Stimulated activated CD4-positive, alpha-beta T cell treated with anti-CD3 and anti-CD28 coated beads, Interleukin-4, amount 100 ng/mL, for 48 hours (primary cell): ENCODE measurements at regions not wholly inside any gene's neighbourhood (a gene's known extent, or its start where the extent isn't known, plus 50 kb on each side); places are given as distances from the start of the nearest gene placed in this dataset.

ENCODE experiments used
- DNase-seq, 2 donors: peaks; one replicate each; pipeline ENCODE4 v3.0.0-alpha.2; 2020; ENCODE audit warnings: low read depth in 2 of 2

DNA sequence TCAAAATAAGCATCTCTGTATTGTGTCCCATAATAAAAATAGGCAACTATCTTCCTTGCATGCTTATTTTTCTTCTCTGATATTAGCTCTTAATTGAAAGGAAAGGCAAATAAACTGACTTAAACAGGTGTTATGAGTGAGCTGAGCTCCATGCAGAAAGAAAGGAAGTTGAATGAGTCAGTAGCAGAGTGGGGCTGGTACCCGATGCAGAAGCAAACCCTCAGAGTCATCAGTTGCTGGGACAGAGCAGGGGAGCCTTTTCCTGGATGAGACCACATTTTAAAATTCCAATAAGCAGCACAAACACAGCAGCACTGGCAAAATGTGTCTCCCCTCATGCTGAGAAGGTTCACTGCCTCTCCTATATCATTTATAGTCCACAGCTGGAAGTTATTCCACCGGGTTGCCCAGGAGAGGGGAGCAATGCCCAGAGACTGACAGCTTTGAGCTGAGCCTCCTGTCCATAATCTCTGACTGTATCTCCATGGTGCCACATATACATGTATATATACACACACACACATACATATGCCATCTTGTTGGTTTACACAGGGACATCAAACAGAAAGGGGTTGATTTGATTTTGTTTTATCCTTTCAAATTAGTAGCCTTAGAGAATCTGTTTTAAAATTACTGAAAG lies 274.3 kb upstream of the PPARGC1A start:
- no peak for DNase-seq

DNA sequence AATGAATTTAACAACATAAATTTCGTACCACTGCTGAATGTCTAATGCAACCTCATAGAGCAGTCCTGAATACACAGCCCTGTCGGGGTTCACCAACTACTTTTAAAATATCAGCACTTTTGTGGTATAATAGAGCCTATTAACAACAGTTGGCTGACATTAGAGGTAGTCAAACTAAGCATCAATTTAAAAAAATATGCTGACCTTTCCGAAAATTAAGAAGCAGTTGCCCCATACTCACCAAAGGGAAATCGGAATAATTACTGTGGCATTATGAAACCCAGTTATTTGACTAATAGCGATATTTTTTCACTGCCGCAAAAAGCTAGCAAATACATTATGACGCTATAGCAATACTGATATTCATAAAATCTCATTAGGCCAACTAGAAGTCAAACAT lies 273.5 kb upstream of the PPARGC1A start:
- DNase-seq: no peak

DNA sequence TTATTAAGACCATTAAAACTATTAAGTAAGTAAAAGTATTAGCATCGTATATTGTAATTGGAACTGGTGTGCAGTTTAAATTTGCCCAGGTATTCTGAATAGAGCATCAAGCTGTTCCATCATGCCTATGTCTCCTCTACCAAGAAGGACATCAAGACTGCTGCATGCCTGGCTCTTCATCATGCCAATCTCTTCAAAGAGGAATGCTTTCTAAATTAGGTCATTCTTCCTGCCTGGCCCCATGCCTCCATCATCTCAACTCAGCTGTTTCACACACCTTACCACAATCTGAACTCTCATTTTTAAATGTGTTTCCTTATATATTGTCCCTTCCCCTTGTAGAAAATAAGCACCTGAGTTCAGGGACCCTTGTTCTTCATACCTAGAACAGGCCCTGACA lies 270.5 kb upstream of the PPARGC1A start:
- no peak for DNase-seq

DNA sequence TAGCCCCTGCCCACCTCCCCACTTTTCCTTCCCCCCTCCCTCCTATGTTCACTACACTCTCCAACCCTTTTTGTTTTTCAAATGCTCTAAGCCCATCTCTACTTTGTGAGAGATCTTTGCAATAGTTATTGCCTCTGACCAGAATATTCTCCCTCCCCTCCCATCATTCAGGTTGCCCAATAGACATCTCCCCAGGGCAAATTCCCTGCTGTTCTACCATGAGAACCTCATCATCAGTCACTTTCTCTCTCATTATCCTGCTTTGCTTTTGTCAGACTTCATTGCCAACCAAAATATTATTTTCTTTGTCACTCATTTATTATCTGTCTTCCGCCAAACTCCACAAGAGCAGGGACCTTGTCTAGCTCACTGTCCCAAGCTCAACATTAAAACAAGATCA lies 268.2 kb upstream of the PPARGC1A start:
- DNase-seq: no peak

DNA sequence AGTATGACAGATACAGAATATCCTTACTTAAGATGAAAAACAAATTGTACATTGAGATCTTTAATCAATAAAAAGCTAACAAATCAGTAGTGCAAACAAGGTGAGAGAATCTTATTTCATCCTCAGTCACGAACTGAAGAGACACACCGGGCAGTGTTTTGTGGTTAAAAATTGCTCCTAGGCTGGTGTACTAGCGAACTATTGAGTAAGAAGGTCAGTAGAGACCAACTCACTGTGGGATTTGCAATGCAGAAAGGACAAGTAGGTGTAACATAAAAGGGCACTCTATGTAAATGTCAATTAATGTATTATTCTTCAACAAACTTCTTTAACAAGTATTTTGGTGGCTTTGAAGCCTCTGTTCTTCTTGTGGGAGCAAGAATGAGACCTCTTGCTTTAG lies 260.2 kb upstream of the PPARGC1A start:
- no peak for DNase-seq

DNA sequence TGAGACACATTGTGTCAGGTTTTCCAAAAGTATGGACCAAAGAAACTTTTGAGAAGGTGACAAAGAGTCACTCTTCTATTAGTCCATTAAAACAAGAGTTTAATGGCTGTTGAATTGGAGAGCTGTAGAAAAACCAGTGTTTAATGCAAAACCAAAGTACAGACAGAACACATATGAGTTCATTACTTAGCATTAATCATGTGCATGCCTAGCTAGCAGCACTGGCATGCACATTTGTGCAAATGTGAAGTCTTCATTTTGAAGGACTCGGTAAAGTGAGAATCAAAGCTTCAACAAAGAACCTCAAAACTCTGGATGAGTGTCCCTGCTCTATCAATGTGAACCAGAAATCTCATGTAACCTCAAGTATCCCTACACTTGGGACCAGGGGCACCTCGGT lies 256.3 kb upstream of the PPARGC1A start:
- DNase-seq: no peak

DNA sequence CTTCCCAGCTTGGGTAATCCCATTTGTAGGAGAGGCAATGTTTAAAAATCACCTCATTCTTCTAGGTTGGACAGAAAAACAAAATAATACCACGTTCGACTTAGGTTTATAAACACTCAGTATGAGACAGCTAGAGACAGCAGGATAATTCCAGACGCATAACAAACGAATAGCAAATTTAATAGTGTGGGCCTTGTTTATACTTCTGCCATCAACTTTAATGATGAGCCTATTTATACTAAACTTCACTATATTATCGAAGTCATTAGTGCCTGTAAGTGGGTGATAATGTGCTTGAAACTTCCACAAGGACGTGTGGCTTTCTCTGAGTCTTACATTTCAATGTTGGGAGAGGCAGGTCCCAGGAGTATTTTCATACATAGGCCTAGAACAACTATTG lies 255.7 kb upstream of the PPARGC1A start:
- DNase-seq: no peak

DNA sequence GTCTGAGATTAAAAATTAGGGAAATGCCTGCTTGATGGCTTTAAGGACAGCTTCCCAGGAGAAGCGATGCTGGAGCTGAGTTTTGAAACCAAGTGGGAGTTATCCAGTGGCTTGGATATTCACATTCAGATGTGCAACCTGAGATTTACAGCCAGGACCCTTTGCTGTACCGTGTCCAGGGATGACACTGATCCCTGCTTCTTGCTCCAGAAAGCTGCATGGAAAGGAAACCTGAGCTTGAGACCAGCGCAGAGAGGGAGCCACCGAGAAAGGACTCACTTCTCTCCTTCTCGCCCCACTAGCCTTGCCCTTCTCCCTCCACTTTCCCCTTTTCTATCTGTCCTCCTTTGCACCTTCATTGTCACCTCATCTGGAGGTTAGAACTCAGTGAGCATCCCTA lies 254.5 kb upstream of the PPARGC1A start:
- no peak for DNase-seq

DNA sequence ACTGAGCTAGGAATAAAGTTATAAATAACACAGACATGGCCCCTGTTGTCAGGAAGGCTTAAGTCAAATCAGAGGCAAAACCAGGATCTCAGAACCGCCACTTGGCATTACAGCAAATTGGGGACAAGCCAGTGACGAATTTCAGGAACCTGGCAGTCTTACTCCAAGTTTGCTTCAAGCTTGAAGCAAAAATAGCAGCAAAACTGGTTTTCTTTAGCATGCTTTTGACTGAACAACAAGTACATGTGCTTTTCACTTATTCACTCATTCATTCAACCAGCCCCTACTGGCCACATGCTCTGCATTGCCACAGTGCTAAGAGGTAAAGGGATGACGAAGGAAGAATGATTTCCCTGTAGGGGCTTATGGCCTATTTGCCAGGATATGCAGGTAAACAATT lies 253.9 kb upstream of the PPARGC1A start:
- DNase-seq: no peak

DNA sequence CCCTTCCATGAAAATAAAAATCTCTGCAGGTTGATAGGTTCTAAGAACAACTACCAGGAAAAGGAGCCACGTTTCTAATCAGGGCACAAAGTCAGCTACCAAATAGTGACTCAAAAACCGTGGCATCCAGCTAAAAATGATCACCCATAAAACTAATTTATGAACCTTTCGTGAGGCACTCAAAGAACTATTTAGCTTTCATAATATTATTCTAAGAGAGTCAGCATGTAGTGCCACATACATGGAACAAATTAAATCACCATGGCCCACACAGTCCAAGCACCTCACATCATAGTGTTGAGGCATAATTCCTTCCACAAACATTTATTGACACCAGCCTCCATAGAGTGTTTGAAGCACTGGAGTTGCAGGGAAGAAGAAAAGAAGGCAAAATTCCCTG lies 252.0 kb upstream of the PPARGC1A start:
- DNase-seq: no peak

DNA sequence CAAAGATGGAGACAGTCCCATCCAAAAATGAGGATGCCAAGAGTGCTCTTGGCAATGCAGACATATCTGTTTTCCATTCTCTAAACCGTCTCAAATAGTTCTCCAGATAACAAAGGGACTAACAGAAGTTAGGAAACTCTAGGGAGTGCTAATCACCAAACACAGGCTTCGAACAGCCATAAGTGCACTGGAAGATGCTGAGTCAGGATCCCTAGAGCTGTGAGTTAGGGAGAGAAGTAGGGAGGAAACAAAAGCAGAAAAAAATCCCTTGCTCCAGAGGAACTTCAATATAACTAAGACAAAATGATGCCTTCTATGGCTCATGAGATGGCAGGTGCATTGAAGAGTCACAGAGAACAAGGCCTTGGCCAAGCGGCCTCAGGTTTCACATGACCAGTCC lies 251.0 kb upstream of the PPARGC1A start:
- DNase-seq: no peak

DNA sequence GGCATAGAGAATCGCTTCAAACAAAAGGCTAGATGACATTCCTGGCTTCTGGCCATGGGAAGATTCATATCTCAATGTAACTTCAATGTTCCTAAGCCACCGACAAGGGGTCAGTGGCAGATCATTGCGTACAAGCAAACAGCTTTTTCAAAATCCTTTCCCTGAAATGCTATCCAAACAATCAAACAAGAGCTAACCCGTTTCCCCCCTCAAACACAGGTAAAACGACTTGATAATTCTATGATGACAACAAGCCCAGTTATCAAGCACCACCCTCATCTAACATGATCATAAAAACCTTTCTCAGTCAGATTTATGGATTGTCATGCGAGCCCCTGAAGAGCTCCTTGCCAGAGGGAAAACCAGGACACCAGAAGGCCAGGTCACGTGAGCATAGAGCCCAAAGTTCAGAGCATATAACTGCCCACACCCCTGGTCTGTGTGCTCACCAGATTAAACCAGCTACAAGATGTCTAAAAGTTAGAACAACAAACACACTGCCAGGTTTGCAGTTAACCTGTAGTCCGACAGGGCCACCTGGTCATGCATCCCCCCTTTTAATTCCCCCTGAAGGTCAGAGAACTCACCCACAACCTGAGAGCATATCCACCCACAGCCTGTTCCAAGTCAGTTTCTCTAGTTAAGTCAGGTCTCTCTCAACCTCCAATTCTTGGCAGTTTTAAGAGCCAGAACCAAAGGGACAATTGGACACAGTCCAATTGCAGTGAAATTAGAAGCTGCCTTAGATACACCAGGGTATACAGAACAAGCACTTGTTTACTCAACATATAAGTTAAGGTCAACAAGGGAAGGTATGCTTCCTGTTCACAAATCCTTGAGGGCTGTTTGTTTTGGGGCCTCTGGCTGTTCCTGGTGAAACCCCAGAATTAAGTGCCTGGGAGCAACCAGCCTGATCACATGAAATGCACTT lies 248.1 kb upstream of the PPARGC1A start:
- no peak for DNase-seq

DNA sequence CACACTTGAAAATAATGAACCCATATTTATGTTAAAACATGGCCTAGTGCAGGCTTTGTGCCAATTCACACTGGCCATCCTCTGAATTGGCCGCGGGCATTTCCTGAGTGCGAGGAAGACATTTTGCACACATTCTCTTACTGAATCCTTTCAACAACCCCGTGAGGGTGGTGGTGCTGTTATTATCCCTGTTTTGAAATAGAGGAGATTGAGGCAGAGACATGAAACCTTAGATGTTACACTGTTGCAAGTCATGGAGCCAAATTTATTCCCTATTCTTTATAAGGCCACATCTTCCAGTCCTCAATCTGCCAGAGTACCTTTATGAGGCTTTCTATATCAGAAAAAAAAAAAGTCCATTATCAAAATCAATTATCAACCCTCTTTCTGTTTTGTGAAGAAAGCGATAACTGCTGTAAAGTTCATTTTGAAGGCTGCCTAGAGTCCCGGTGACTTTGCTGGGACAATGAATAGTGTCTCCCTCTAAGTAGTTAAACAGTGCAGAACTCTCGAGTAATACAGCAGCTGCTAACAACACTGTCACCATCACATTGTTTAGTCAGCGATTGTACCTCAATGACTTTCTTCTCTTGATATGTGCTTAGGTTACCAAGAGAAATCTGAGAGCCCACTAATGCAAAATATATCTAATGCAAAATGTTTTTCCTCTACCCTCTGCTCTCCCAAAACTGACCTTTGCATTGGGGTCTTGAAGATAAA lies 242.3 kb upstream of the PPARGC1A start:
- DNase-seq: no peak

DNA sequence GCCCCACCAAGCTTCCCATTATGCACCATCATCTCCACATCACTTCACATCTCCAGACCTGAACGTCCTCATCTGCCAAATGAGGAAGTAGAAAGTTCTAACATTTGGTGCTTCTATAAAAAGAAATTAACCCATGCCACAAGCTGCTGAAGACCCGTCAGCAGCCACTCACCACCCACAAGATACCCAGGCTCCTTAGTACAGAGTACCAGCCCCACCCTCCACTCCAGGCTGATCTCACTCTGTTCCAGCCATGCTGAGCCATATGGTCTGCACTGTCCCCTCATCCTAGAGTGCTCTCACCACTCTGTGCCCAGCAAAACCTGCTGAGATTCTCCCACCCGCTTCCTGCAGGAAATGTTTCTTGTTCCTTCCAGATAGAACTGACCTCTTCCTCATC lies 240.8 kb upstream of the PPARGC1A start:
- no peak for DNase-seq

DNA sequence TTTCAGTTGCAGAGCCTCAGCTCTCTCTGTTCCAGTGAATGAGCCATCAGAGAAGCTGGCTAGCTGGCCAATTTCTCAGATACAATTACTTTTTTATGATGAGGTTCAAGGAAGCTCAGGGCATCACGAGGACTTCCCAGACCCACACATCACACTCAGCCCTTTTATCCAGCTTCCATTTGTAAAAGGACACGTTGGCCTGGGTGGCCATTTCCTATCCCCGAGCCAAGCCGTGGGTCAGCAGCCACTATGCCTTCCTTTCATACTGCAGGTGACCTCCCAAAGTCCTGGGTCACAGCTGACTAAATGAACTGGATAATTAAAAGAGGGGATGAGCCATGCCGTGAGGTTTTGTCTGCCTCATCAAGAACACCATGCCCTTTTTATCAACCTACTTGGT lies 236.9 kb upstream of the PPARGC1A start:
- DNase-seq: no peak

DNA sequence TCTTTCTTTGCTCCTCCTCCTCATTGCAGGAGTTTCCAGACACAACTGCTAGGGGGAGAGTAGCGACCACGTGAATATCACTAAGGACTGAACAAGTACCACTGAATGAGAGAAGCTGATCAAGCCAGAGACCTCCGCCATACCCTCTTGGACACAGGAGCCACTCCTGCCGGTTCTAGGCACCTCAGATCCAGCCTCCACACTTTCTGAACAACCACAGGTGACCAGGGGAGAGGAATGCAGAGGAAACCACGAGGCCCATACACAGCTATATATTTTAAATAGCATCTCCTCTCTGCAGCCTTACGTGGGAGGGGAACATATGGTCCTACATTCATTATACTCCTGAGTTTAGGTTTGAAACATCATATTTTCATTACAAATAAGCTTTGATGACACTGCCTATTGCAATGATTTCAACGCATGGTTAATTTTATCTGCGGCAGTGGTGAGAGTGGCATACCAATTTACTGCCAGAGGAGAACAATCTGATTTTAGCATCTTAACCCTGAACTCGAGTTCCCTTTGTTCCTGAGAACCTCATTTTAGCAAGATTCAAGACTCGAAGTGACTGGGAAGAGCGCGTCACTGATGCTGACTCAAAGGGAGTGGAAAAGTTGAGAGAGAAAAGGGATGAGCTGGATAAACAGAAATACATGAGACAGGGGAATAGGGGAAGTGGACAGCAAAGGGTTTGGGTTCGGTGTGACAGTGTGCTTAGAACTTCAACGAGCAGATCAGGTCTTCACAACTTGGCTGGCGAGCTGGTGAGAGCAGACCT lies 231.7 kb upstream of the PPARGC1A start:
- no peak for DNase-seq

DNA sequence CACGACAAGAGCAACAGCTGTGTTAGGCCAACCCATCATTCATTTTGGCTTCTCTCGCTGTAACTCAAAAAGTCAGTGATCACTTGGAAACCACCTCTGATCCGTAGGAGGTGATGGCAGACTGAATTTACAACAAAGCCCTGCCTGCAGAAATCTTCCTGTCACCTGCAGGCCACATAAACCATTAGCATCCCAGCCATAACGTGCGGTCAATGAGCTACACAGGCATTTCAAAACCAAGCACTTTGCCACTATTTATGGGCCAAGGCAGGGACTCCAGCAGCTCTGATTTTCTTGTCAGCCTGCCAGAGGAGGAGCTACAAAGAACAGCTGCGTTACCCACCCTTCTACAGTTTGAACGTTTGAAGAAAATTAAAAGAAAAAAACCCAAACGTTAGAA lies 228.1 kb upstream of the PPARGC1A start:
- DNase-seq: no peak

DNA sequence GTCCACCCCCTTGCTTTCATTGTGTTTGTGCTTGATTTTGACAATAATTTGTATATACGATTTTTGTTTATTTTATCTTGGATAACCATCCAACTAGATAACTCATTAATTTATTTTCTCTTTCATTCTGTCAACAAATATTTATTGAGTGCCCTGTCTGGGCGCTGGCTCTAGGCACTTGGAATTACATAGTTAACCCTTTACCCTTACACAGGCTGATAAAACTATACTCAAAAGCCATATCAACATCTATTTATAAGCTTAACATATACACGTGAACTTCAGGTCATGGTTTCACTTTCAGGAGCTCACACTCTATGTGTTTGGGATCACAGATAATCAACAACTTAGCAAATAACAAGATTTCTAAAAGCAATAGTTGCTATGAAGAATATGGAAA lies 226.3 kb upstream of the PPARGC1A start:
- DNase-seq: no peak

DNA sequence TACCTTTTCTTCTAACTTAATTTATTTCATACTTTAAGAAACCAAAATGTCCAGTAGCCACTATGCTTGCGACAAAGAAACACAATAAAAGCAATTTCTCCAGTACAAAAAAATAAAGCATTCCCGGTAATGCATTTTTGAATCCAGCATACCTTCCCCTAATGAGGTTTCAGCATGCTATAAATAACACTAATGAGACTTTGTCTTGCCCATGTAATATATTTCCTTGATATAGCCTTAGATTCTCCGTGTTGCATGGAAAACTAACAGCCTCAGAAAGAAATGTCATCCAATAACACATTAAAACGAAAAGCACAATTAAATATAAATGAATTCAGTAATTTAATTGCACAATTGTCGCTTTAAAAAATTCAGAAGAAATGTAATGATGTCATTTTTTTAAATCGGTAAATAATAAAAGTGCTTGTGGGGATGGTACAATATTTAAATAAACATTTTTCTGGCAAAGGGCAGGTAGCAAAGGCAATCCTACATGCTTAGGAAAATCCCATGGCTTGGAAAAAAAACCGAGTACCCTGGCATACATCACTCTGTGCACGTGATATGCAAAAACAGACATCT lies 225.2 kb upstream of the PPARGC1A start:
- no peak for DNase-seq

DNA sequence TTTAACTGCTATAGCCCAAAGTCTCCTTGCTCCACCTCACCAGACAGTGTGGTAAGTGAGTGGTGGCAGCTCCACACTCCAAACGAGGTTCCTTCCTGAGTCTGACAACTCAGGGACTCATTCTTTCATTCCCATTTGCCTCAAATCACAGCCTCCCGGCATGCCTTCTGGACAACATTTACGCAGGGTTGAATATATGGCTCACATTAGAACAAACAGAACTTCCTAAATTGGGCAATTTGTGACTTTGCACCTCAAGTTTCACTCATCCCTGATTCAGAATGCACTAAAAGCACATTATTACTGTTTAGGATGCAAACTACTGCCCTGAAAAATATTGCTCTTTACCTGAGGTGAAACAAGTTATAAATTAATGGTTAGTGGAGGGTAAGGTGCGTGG lies 224.6 kb upstream of the PPARGC1A start:
- no peak for DNase-seq

DNA sequence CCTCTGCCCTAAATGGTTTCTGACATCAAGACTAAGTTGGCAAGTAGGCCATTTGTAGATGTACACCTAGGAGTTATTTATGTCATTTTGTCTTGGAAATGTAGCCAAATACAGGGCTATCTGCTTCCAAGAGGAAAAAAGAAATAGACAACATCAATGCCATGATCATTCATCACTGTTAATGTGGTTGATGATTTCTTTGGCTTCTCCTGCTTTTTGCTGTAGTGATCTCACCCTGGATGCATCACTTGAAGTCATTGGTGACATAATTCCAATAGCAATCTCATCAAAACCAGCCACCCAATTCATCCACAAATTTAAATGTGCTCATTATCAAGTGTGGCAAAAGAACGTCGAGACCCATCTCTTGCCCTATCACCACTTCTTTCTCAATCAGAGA lies 222.6 kb upstream of the PPARGC1A start:
- no peak for DNase-seq

DNA sequence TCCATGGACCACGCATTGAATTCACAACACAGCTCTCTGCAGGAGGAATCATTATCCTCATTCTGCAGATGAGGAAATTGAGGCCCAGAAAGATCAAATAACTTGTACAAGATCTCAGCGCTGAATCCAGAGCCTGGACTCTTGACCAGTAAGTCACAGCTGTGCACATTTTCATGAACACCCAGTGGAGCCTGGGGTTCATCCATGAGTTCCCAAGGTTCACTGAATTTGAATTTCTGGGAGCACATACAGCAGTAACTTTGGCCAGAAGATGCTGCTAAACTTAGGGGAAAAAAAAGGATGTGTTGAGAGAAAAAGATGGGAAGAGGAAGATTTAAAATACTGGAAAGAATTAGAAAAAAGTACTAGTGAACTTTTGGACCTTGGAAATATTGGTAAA lies 218.7 kb upstream of the PPARGC1A start:
- no peak for DNase-seq
